Thyroid gland (tissue), 4 donors: ENCODE measurements at regions not wholly inside any gene's neighbourhood (a gene's known extent, or its start where the extent isn't known, plus 50 kb on each side); places are given as distances from the start of the nearest gene placed in this dataset.

ENCODE experiments used
- CTCF ChIP-seq, 6 experiments: fragments of 200-600 bp in 3 of 6; fragments of 450-650 bp in 3 of 6; sonication (generic) in 3 of 6; IDR thresholded peaks; one replicate each; pipeline ENCODE4 v1.5.1; 2016 to 2019; ENCODE audit warnings: antibody characterized with exemption in 6 of 6, mild to moderate bottlenecking in 2 of 6, inconsistent platforms in 1 of 6, moderate library complexity in 1 of 6
- POLR2A ChIP-seq, 2 donors: fragments of 450-650 bp; IDR thresholded peaks; one replicate each; pipeline ENCODE4 v1.6.1; 2017; ENCODE audit warnings: antibody characterized with exemption in 2 of 2, mild to moderate bottlenecking in 2 of 2, moderate library complexity in 1 of 2

GRCh38 chr9:86771420-86771819 is 175.9 kb downstream of the GAS1 start:
- TF ChIP-seq CTCF (IDR thresholded peaks at IDR 0.05) (no peak), POLR2A (IDR thresholded peaks at IDR 0.05) (no peak)
